ENCODE measurements at regions not wholly inside any gene's neighbourhood (a gene's known extent, or its start where the extent isn't known, plus 50 kb on each side); places are given as distances from the start of the nearest gene placed in this dataset.

- TF ChIP-seq CTCF (conservative IDR thresholded peaks at IDR 0.05; ENCODE audit: low read depth, low read length) (no peak), EZH2 (IDR thresholded peaks at IDR 0.05; ENCODE audit: low read length, unreplicated experiment) (no peak), EZH2phosphoT487 (IDR thresholded peaks at IDR 0.05; ENCODE audit: borderline replicate concordance, low read length) (no peak)
These were observed 576.3 kb downstream of the RNF144B start for GRCh38 chr6:18963439-18963838.

Data from PC-3 (cell line).